Spleen (tissue), 7 donors: ENCODE measurements at regions not wholly inside any gene's neighbourhood (a gene's known extent, or its start where the extent isn't known, plus 50 kb on each side); places are given as distances from the start of the nearest gene placed in this dataset.

ENCODE experiments used
- POLR2A ChIP-seq, 3 donors: fragments of 450-650 bp; IDR thresholded peaks; one replicate each; pipeline ENCODE4 v1.5.1; 2017; ENCODE audit warnings: antibody characterized with exemption in 3 of 3, mild to moderate bottlenecking in 1 of 3
- TF ChIP-seq, protein P1 (sequence below), 11 experiments: fragments of 200-600 bp in 7 of 11; fragments of 450-650 bp in 4 of 11; sonication (generic) in 4 of 11; IDR thresholded peaks in 8 of 11; conservative IDR thresholded peaks in 3 of 11; 1 replicate in 7 of 11; 2 replicates in 4 of 11; pipeline versions ENCODE4 v1.4.0 to v1.8.0; 2016 to 2021; ENCODE audit warnings: antibody characterized with exemption in 11 of 11, inconsistent platforms in 4 of 11, mild to moderate bottlenecking in 1 of 11
- donor health status: DM: no; HTN: no; CAD: no; lungs with moderate emphysema.
- donor health status: DM: no; HTN: no; CAD: no.
- donor health status: DM: no; HTN: no; CAD: no.

DNA sequence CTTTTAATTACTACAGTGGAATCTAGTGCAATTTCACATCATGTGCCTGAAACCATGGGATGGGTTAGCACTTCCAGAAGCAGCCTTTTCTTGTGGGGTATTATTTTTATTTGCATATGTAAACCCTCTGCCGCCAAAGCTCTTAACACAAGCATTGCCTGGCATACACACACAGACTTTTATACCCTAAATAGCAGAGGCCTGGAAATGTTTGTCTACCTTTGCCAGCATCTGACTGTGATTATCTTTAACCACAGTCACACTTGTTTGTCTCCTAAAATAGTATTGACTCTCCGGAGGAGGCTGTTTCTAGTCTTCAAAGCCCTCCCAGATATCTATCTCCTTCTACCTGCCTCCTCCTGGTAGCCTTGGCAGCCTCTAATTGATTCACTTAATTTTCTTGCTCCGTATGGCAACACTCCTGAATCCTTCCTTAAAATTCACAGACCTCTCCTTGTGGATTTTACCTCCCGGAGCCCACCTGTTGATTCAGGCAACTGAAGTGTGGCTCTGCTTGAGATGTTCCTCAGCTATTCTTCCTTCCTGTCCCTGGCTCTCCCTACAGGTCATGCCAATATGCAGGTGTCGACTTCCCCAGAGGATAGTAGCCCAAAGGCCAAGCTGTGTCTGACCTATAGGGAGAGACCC, 127.1 kb upstream of the UMPS start:
- TF ChIP-seq, protein P1, sequence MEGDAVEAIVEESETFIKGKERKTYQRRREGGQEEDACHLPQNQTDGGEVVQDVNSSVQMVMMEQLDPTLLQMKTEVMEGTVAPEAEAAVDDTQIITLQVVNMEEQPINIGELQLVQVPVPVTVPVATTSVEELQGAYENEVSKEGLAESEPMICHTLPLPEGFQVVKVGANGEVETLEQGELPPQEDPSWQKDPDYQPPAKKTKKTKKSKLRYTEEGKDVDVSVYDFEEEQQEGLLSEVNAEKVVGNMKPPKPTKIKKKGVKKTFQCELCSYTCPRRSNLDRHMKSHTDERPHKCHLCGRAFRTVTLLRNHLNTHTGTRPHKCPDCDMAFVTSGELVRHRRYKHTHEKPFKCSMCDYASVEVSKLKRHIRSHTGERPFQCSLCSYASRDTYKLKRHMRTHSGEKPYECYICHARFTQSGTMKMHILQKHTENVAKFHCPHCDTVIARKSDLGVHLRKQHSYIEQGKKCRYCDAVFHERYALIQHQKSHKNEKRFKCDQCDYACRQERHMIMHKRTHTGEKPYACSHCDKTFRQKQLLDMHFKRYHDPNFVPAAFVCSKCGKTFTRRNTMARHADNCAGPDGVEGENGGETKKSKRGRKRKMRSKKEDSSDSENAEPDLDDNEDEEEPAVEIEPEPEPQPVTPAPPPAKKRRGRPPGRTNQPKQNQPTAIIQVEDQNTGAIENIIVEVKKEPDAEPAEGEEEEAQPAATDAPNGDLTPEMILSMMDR (IDR thresholded peaks at IDR 0.05 in 8 of 11, conservative IDR thresholded peaks at IDR 0.05 in 3 of 11) = no peak
- TF ChIP-seq POLR2A (IDR thresholded peaks at IDR 0.05) = no peak
